K562 (cell line): ENCODE measurements at regions not wholly inside any gene's neighbourhood (a gene's known extent, or its start where the extent isn't known, plus 50 kb on each side); places are given as distances from the start of the nearest gene placed in this dataset.

Source experiments
- ATAC-seq: fragments of 200-7000 bp; cut with Tn5 transposase; 3 replicates; pipeline ENCODE4 v1.9.1; 2020; ENCODE audit warnings: moderate library complexity
- BruUV-seq: library from RNA; stranded (reverse); fragments of 400-500 nt; replicated peaks from 2 replicates; lab custom pipeline; 2021; lab: Mats Ljungman, UMichigan
- CTCF ChIA-PET: fragments of 300-600 bp; formaldehyde crosslinking; extraction: SDS; loops from one replicate; lab custom pipeline; 2021; ENCODE audit warnings: low intra/inter-chr PET ratio; lab: Yijun Ruan, JAX
- POLR2A ChIA-PET: fragments of 300-600, 350-650 bp; sonication (Branson Sonifier 250); formaldehyde crosslinking; extraction: SDS; loops from one replicate; lab custom pipeline; 2021; ENCODE audit warnings: antibody characterized with exemption, inconsistent platforms; lab: Yijun Ruan, JAX
- DNase-seq, 4 experiments: peaks; one replicate each; pipeline versions ENCODE4 v3.0.0 to v3.0.0-alpha.2; 2011 to 2018; ENCODE audit warnings: low spot score in 3 of 4, mixed read lengths in 3 of 4; ENCODE audit errors: extremely low read depth in 1 of 4
- FAIRE-seq: peaks from 2 replicates; lab custom pipeline; 2011; peaks lifted over from hg19 to GRCh38; lab: Jason Lieb, UNC
- H2AFZ ChIP-seq: 2 replicates; pipeline ENCODE4 v1.6.0; 2011; ENCODE audit warnings: low read depth, low read length, control low read depth, inconsistent platforms
- H3K27ac ChIP-seq: fragments of 200-600 bp; 3 replicates; pipeline ENCODE4 v1.8.0; 2011; ENCODE audit warnings: low read depth, mild to moderate bottlenecking, control low read depth, inconsistent platforms, low read length, moderate library complexity, mixed read lengths; ENCODE audit errors: extremely low read depth
- H3K27me3 ChIP-seq, 2 experiments: fragments of 300-600 bp in 1 of 2; 2 replicates in 1 of 2; 3 replicates in 1 of 2; pipeline versions ENCODE4 v1.6.0 to v1.8.0; 2011; ENCODE audit warnings: inconsistent platforms in 2 of 2, low read length in 2 of 2, mild to moderate bottlenecking in 1 of 2, mixed read lengths in 1 of 2, moderate library complexity in 1 of 2; ENCODE audit not compliant: control insufficient read depth in 2 of 2, insufficient read depth in 2 of 2
- H3K36me3 ChIP-seq: fragments of 300-600 bp; 3 replicates; pipeline ENCODE4 v1.8.0; 2011; ENCODE audit warnings: mild to moderate bottlenecking, low read length, inconsistent platforms; ENCODE audit not compliant: control insufficient read depth, insufficient read depth
- H3K4me1 ChIP-seq, 2 experiments: fragments of 200-600 bp in 1 of 2; replicated peaks in 1 of 2; 2 replicates in 1 of 2; 3 replicates in 1 of 2; pipeline versions ENCODE4 v1.5.1 to v1.8.0; 2011; ENCODE audit warnings: inconsistent platforms in 2 of 2, low read length in 2 of 2, mild to moderate bottlenecking in 1 of 2, mixed read lengths in 1 of 2, moderate library complexity in 1 of 2; ENCODE audit not compliant: control insufficient read depth in 2 of 2, insufficient read depth in 2 of 2
- H3K4me2 ChIP-seq: 2 replicates; pipeline ENCODE4 v1.6.1; 2011; ENCODE audit warnings: low read length, control low read depth, inconsistent platforms, mixed read lengths; ENCODE audit not compliant: insufficient read depth
- H3K4me3 ChIP-seq: fragments of 200-600 bp; sonication (generic), shearing (Covaris generic); 2 replicates; pipeline ENCODE4 v1.5.1; 2016; ENCODE audit warnings: control low read depth, inconsistent platforms
- H3K79me2 ChIP-seq: fragments of 200-600 bp; 3 replicates; pipeline ENCODE4 v1.8.0; 2011; ENCODE audit warnings: low read length, inconsistent platforms; ENCODE audit not compliant: control insufficient read depth, insufficient read depth
- H3K9ac ChIP-seq, 2 experiments: 2 replicates each; pipeline versions ENCODE4 v1.6.0 to v1.6.1; 2011; ENCODE audit warnings: low read depth in 2 of 2, low read length in 2 of 2, control low read depth in 1 of 2, inconsistent platforms in 1 of 2, mild to moderate bottlenecking in 1 of 2, mixed read lengths in 1 of 2; ENCODE audit not compliant: insufficient read depth in 1 of 2
- H3K9me1 ChIP-seq: one replicate; pipeline ENCODE4 v1.6.0; 2011; ENCODE audit warnings: inconsistent platforms, mild to moderate bottlenecking, low read length, moderate library complexity; ENCODE audit not compliant: control insufficient read depth, insufficient read depth
- H3K9me3 ChIP-seq: replicated peaks from 2 replicates; pipeline ENCODE4 v1.5.1; 2011; ENCODE audit warnings: low read depth, low read length, inconsistent platforms; ENCODE audit not compliant: control insufficient read depth, insufficient read depth
- H4K20me1 ChIP-seq: replicated peaks from 2 replicates; pipeline ENCODE4 v1.6.1; 2011; ENCODE audit warnings: low read length, inconsistent platforms, mixed read lengths; ENCODE audit not compliant: control insufficient read depth, insufficient read depth
- BCLAF1 ChIP-seq, 2 experiments: fragments of 450-650 bp in 1 of 2; IDR thresholded peaks; 2 replicates each; pipeline ENCODE4 v1.6.1; 2011 to 2017; ENCODE audit warnings: low read depth in 2 of 2, antibody characterized with exemption in 1 of 2, borderline replicate concordance in 1 of 2, low read length in 1 of 2, mild to moderate bottlenecking in 1 of 2, mixed read lengths in 1 of 2; ENCODE audit not compliant: control insufficient read depth in 1 of 2
- ZBTB40 ChIP-seq, 2 experiments: fragments of 450-650 bp in 1 of 2; sonication (generic) in 1 of 2; formaldehyde crosslinking in 1 of 2; IDR thresholded peaks; 2 replicates each; pipeline versions ENCODE4 v1.7.1 to v1.9.0; 2016 to 2022; ENCODE audit warnings: inconsistent platforms in 1 of 2, mild to moderate bottlenecking in 1 of 2, missing genetic modification reagents in 1 of 2
- ZEB2 ChIP-seq: fragments of 450-650 bp; IDR thresholded peaks from 2 replicates; pipeline ENCODE4 v1.6.1; 2016
- ZSCAN32 ChIP-seq: fragments of 450-650 bp; formaldehyde crosslinking; IDR thresholded peaks from 2 replicates; pipeline ENCODE4 v1.4.0; 2020; ENCODE audit warnings: mild to moderate bottlenecking, moderate library complexity
- in situ Hi-C: fragments of 300-500 bp; cut with MboI; formaldehyde crosslinking; loops from 4 replicates; pipeline ENCODE4 v1.15.0; 2018; ENCODE audit warnings: inconsistent platforms, mixed read lengths
- intact Hi-C: fragments of 100-400 bp; cut with micrococcal nuclease; formaldehyde crosslinking; loops from 2 replicates; pipeline ENCODE4 v1.14.2; 2022

GRCh38 chr12:23431006-23431405, 518.5 kb downstream of the SOX5 start (continued):
- TF ChIP-seq BCLAF1 (IDR thresholded peaks at IDR 0.05; ENCODE audit: borderline replicate concordance in 1 of 2, control insufficient read depth in 1 of 2, low read depth in 2 of 2, low read length in 1 of 2), result no peak

- DNase-seq (no peak), ATAC-seq (no peak), FAIRE-seq (no peak)
- intact Hi-C loops, result no loop called here
- Histone ChIP-seq H3K9me1 (no peaks in the 10 kb centered on the region), H3K9me3 (no peaks in the 10 kb centered on the region), H3K79me2 (no peaks in the 10 kb centered on the region), H3K27me3 (no peaks in the 10 kb centered on the region), H3K4me3 (no peak overlapping the region), H3K27ac (no peak overlapping the region), H2AFZ (no peak overlapping the region), H4K20me1 (no peaks in the 10 kb centered on the region), H3K36me3 (no peaks in the 10 kb centered on the region; the same call in 2 of the 3 replicates), H3K4me2 (no peak overlapping the region), H3K9ac (no peak overlapping the region), H3K4me1 (no peaks in the 10 kb centered on the region; a peak in 1 of 5 replicates)
- in situ Hi-C loops, result no loop called here
- BruUV-seq, result no TSS peak
- ChIA-PET POLR2A (interaction anchor here (0.7 kb wide), 1 partner anchor 66 kb away, joined by 3 read pairs; no protein-coding TSS in a partner anchor), CTCF (no interaction called here)
- TF ChIP-seq ZBTB40 (IDR thresholded peaks at IDR 0.05) (peak; percentile 79), ZBTB40 (CRISPR knock-in tag; IDR thresholded peaks at IDR 0.05) (peak; percentile 51; the same call in 1 of the 2 replicates), ZSCAN32 (no peak), ZEB2 (no peak)
Observed at GRCh38 chr12:23433121-23433520, 516.3 kb downstream of the SOX5 start.
